GM23338 (cell line): ENCODE measurements at regions not wholly inside any gene's neighbourhood (a gene's known extent, or its start where the extent isn't known, plus 50 kb on each side); places are given as distances from the start of the nearest gene placed in this dataset.

Experiments
- CREB1 ChIP-seq: fragments of 250-450 bp; sonication (Bioruptor Pico); IDR thresholded peaks from 2 replicates; pipeline ENCODE4 v1.5.0; 2020; ENCODE audit warnings: low read depth, mild to moderate bottlenecking, moderate library complexity
- EZH2 ChIP-seq: fragments of 200-600 bp; sonication (generic); IDR thresholded peaks from one replicate; pipeline ENCODE4 v1.8.0; 2017; ENCODE audit warnings: antibody characterized with exemption, mild to moderate bottlenecking, low read depth; ENCODE audit not compliant: unreplicated experiment
- EZH2phosphoT487 ChIP-seq: fragments of 200-600 bp; sonication (generic); IDR thresholded peaks from one replicate; pipeline ENCODE4 v1.8.1; 2018; ENCODE audit warnings: antibody characterized with exemption; ENCODE audit not compliant: unreplicated experiment
- POLR2AphosphoS5 ChIP-seq: IDR thresholded peaks from 2 replicates; pipeline ENCODE4 v1.6.1; 2016; ENCODE audit warnings: antibody characterized with exemption, low read depth
- STAT1 ChIP-seq: IDR thresholded peaks from one replicate; pipeline ENCODE4 v1.6.1; 2016; ENCODE audit warnings: antibody characterized with exemption; ENCODE audit not compliant: unreplicated experiment
- ZNF331 ChIP-seq: fragments of 250-450 bp; sonication (Bioruptor Pico); IDR thresholded peaks from 2 replicates; pipeline ENCODE4 v1.5.0; 2020; ENCODE audit warnings: low read depth, mild to moderate bottlenecking, moderate library complexity
- TF ChIP-seq, protein P1 (sequence below), 2 experiments: fragments of 200-600 bp in 1 of 2; sonication (generic) in 1 of 2; conservative IDR thresholded peaks; 2 replicates each; pipeline versions ENCODE4 v1.5.1 to v1.6.1; 2016 to 2017; ENCODE audit warnings: antibody characterized with exemption in 2 of 2, low read depth in 2 of 2, mild to moderate bottlenecking in 2 of 2, moderate library complexity in 1 of 2
- TF ChIP-seq, protein P2 (sequence below): IDR thresholded peaks from one replicate; pipeline ENCODE4 v1.6.1; 2018; ENCODE audit warnings: antibody characterized with exemption; ENCODE audit not compliant: unreplicated experiment

DNA sequence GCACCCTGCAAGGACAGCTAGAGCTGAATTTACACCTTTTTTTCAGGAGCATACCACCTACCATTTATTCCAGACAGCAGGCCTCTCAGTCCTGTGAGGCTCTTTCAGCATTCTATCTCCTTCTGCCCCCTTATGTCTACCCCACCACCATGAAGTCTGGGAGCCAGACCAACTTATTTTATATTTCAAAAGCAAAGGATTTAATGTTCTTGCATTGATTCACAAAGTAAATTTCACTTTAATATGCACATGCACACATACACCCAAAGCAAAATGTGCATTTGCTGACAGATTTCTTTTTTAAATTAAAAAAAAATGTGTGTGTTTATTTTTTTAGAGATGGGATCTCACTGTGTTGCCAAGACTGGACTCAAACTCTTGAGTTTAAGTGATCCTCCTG is 264.2 kb upstream of the LRRC3B start:
- TF ChIP-seq EZH2phosphoT487 (no peak), EZH2 (no peak), CREB1 (CRISPR knock-in tag) (no peak), STAT1 (no peak), ZNF331 (CRISPR knock-in tag) (no peak), POLR2AphosphoS5 (no peak)
- TF ChIP-seq, protein P1, sequence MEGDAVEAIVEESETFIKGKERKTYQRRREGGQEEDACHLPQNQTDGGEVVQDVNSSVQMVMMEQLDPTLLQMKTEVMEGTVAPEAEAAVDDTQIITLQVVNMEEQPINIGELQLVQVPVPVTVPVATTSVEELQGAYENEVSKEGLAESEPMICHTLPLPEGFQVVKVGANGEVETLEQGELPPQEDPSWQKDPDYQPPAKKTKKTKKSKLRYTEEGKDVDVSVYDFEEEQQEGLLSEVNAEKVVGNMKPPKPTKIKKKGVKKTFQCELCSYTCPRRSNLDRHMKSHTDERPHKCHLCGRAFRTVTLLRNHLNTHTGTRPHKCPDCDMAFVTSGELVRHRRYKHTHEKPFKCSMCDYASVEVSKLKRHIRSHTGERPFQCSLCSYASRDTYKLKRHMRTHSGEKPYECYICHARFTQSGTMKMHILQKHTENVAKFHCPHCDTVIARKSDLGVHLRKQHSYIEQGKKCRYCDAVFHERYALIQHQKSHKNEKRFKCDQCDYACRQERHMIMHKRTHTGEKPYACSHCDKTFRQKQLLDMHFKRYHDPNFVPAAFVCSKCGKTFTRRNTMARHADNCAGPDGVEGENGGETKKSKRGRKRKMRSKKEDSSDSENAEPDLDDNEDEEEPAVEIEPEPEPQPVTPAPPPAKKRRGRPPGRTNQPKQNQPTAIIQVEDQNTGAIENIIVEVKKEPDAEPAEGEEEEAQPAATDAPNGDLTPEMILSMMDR (conservative IDR thresholded peaks at IDR 0.05; ENCODE audit: low read depth in 2 of 2), result no peak
- TF ChIP-seq, protein P2, sequence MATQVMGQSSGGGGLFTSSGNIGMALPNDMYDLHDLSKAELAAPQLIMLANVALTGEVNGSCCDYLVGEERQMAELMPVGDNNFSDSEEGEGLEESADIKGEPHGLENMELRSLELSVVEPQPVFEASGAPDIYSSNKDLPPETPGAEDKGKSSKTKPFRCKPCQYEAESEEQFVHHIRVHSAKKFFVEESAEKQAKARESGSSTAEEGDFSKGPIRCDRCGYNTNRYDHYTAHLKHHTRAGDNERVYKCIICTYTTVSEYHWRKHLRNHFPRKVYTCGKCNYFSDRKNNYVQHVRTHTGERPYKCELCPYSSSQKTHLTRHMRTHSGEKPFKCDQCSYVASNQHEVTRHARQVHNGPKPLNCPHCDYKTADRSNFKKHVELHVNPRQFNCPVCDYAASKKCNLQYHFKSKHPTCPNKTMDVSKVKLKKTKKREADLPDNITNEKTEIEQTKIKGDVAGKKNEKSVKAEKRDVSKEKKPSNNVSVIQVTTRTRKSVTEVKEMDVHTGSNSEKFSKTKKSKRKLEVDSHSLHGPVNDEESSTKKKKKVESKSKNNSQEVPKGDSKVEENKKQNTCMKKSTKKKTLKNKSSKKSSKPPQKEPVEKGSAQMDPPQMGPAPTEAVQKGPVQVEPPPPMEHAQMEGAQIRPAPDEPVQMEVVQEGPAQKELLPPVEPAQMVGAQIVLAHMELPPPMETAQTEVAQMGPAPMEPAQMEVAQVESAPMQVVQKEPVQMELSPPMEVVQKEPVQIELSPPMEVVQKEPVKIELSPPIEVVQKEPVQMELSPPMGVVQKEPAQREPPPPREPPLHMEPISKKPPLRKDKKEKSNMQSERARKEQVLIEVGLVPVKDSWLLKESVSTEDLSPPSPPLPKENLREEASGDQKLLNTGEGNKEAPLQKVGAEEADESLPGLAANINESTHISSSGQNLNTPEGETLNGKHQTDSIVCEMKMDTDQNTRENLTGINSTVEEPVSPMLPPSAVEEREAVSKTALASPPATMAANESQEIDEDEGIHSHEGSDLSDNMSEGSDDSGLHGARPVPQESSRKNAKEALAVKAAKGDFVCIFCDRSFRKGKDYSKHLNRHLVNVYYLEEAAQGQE, result no peak
